WTC11 (cell line): ENCODE measurements at regions not wholly inside any gene's neighbourhood (a gene's known extent, or its start where the extent isn't known, plus 50 kb on each side); places are given as distances from the start of the nearest gene placed in this dataset.

Source experiments
- ATAC-seq: fragments of 200-7000 bp; cut with Tn5 transposase; 2 replicates; pipeline ENCODE4 v1.10.0; 2021; ENCODE audit warnings: mild to moderate bottlenecking, moderate library complexity
- CTCF ChIA-PET: fragments of 300-600 bp; sonication (Branson Sonifier 250); formaldehyde crosslinking; loops from one replicate; lab custom pipeline; 2021; ENCODE audit warnings: antibody characterized with exemption; lab: Charles Lee
- POLR2A ChIA-PET: fragments of 350-600 bp; sonication (Branson Sonifier 250); formaldehyde crosslinking; loops from one replicate; lab custom pipeline; 2021; ENCODE audit warnings: antibody characterized with exemption; lab: Charles Lee
- DNase-seq: peaks from one replicate; pipeline ENCODE4 v3.0.0; 2021; ENCODE audit warnings: low spot score
- H3K27ac Mint-ChIP-seq: 2 replicates; pipeline ENCODE4 v1.8.0; 2021; ENCODE audit warnings: mixed read lengths
- H3K27me3 Mint-ChIP-seq: 2 replicates; pipeline ENCODE4 v1.8.0; 2021; ENCODE audit warnings: low read depth, mild to moderate bottlenecking, moderate library complexity, mixed read lengths
- H3K36me3 Mint-ChIP-seq: 2 replicates; pipeline ENCODE4 v1.8.0; 2021; ENCODE audit warnings: mixed read lengths
- H3K4me1 Mint-ChIP-seq: 2 replicates; pipeline ENCODE4 v1.8.0; 2022; ENCODE audit warnings: mixed read lengths
- H3K4me3 Mint-ChIP-seq: 2 replicates; pipeline ENCODE4 v1.8.0; 2021; ENCODE audit warnings: mild to moderate bottlenecking, moderate library complexity, mixed read lengths
- H3K9me3 Mint-ChIP-seq: 2 replicates; pipeline ENCODE4 v1.8.0; 2021; ENCODE audit warnings: mixed read lengths
- AFF4 ChIP-seq: sonication (generic); formaldehyde crosslinking; IDR thresholded peaks from 2 replicates; pipeline ENCODE4 v1.8.1; 2023; ENCODE audit warnings: mild to moderate bottlenecking, missing genetic modification reagents, borderline replicate concordance
- ARID4B ChIP-seq: sonication (generic); formaldehyde crosslinking; IDR thresholded peaks from 2 replicates; pipeline ENCODE4 v1.8.0; 2023; ENCODE audit warnings: missing genetic modification reagents, mild to moderate bottlenecking, borderline replicate concordance
- CBFB ChIP-seq: sonication (generic); formaldehyde crosslinking; IDR thresholded peaks from 2 replicates; pipeline ENCODE4 v1.8.1; 2022; ENCODE audit warnings: mild to moderate bottlenecking, low read depth, missing genetic modification reagents
- CREB1 ChIP-seq: sonication (generic); formaldehyde crosslinking; IDR thresholded peaks from 2 replicates; pipeline ENCODE4 v1.8.0; 2023; ENCODE audit warnings: mild to moderate bottlenecking, missing genetic modification reagents
- PRRX2 ChIP-seq: fragments of 250-450 bp; sonication (Bioruptor Pico); IDR thresholded peaks from 2 replicates; pipeline ENCODE4 v1.8.0; 2021; ENCODE audit warnings: mild to moderate bottlenecking
- USF2 ChIP-seq: sonication (generic); formaldehyde crosslinking; IDR thresholded peaks from 2 replicates; pipeline ENCODE4 v1.8.1; 2023; ENCODE audit warnings: mild to moderate bottlenecking, missing genetic modification reagents, moderate library complexity
- ZNF138 ChIP-seq: sonication (generic); formaldehyde crosslinking; conservative IDR thresholded peaks from 2 replicates; pipeline ENCODE4 v1.8.1; 2022; ENCODE audit warnings: mild to moderate bottlenecking, moderate library complexity, missing genetic modification reagents
- TF ChIP-seq, protein P1 (sequence below): sonication (generic); formaldehyde crosslinking; IDR thresholded peaks from 2 replicates; pipeline ENCODE4 v1.8.1; 2023; ENCODE audit warnings: mild to moderate bottlenecking, missing genetic modification reagents
- TF ChIP-seq, protein P2 (sequence below): fragments of 250-450 bp; sonication (Bioruptor Pico); IDR thresholded peaks from 2 replicates; pipeline ENCODE4 v1.9.0; 2021; ENCODE audit warnings: mild to moderate bottlenecking, borderline replicate concordance
- TF ChIP-seq, protein P3 (sequence below): sonication (generic); formaldehyde crosslinking; IDR thresholded peaks from 2 replicates; pipeline ENCODE4 v1.8.0; 2022; ENCODE audit warnings: mild to moderate bottlenecking, missing genetic modification reagents

DNA sequence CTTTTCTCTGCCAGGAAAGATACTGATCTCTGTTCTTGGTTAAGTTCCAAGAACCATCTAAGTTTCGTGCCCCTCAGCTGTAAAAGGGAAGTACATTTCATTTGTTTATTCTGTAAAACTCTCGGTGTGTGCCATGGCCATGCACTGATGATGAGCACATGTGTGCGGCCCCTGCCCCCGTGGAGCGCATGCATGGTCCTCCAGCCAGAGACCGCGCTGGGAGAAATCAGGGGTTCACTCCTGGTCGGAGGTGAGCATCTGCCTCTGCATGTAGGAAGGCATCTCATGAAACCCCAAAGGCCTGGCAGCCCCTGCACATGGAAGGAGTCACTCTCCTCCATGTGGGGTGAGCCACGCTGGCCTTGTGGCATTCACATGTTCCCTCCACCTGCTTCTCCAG, 102.5 kb upstream of the RTL1 start (continued):
- TF ChIP-seq PRRX2 (CRISPR knock-in tag) (no peak), AFF4 (CRISPR knock-in tag) (no peak), ZNF138 (CRISPR knock-in tag) (no peak)
- TF ChIP-seq, protein P1, sequence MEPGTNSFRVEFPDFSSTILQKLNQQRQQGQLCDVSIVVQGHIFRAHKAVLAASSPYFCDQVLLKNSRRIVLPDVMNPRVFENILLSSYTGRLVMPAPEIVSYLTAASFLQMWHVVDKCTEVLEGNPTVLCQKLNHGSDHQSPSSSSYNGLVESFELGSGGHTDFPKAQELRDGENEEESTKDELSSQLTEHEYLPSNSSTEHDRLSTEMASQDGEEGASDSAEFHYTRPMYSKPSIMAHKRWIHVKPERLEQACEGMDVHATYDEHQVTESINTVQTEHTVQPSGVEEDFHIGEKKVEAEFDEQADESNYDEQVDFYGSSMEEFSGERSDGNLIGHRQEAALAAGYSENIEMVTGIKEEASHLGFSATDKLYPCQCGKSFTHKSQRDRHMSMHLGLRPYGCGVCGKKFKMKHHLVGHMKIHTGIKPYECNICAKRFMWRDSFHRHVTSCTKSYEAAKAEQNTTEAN, result no peak
- TF ChIP-seq, protein P2, sequence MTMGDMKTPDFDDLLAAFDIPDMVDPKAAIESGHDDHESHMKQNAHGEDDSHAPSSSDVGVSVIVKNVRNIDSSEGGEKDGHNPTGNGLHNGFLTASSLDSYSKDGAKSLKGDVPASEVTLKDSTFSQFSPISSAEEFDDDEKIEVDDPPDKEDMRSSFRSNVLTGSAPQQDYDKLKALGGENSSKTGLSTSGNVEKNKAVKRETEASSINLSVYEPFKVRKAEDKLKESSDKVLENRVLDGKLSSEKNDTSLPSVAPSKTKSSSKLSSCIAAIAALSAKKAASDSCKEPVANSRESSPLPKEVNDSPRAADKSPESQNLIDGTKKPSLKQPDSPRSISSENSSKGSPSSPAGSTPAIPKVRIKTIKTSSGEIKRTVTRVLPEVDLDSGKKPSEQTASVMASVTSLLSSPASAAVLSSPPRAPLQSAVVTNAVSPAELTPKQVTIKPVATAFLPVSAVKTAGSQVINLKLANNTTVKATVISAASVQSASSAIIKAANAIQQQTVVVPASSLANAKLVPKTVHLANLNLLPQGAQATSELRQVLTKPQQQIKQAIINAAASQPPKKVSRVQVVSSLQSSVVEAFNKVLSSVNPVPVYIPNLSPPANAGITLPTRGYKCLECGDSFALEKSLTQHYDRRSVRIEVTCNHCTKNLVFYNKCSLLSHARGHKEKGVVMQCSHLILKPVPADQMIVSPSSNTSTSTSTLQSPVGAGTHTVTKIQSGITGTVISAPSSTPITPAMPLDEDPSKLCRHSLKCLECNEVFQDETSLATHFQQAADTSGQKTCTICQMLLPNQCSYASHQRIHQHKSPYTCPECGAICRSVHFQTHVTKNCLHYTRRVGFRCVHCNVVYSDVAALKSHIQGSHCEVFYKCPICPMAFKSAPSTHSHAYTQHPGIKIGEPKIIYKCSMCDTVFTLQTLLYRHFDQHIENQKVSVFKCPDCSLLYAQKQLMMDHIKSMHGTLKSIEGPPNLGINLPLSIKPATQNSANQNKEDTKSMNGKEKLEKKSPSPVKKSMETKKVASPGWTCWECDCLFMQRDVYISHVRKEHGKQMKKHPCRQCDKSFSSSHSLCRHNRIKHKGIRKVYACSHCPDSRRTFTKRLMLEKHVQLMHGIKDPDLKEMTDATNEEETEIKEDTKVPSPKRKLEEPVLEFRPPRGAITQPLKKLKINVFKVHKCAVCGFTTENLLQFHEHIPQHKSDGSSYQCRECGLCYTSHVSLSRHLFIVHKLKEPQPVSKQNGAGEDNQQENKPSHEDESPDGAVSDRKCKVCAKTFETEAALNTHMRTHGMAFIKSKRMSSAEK (CRISPR knock-in tag), result no peak

- ATAC-seq, result no peak
- Mint-ChIP-seq H3K27me3 (no peaks in the 10 kb centered on the region), H3K27ac (no peak overlapping the region), H3K4me3 (no peak overlapping the region), H3K9me3 (peaks cover 6% of the 10 kb centered on the region), H3K4me1 (peaks cover 13% of the 10 kb centered on the region), H3K36me3 (peaks cover 32% of the 10 kb centered on the region)
- DNase-seq, result no peak
- ChIA-PET CTCF (interaction anchor here (0.6 kb wide), 1 partner anchor 287 kb away, joined by 3 read pairs; no protein-coding TSS in a partner anchor), POLR2A (no interaction called here)
- no peak for TF ChIP-seq CREB1
- no peak for TF ChIP-seq USF2 (CRISPR knock-in tag)
- no peak for TF ChIP-seq CBFB (CRISPR knock-in tag)
- TF ChIP-seq ARID4B (CRISPR knock-in tag), result no peak
- TF ChIP-seq, protein P3, sequence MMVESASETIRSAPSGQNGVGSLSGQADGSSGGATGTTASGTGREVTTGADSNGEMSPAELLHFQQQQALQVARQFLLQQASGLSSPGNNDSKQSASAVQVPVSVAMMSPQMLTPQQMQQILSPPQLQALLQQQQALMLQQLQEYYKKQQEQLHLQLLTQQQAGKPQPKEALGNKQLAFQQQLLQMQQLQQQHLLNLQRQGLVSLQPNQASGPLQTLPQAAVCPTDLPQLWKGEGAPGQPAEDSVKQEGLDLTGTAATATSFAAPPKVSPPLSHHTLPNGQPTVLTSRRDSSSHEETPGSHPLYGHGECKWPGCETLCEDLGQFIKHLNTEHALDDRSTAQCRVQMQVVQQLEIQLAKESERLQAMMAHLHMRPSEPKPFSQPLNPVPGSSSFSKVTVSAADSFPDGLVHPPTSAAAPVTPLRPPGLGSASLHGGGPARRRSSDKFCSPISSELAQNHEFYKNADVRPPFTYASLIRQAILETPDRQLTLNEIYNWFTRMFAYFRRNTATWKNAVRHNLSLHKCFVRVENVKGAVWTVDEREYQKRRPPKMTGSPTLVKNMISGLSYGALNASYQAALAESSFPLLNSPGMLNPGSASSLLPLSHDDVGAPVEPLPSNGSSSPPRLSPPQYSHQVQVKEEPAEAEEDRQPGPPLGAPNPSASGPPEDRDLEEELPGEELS, result no peak
These were observed 103.6 kb upstream of the RTL1 start for GRCh38 chr14:101007004-101007614.
